ENCODE measurements at regions not wholly inside any gene's neighbourhood (a gene's known extent, or its start where the extent isn't known, plus 50 kb on each side); places are given as distances from the start of the nearest gene placed in this dataset.
"Not testable (repeated sequence)": the region's sequence is repeated elsewhere in the genome, so short reads cannot be mapped to it uniquely, and the experiment has no call there.

DNA sequence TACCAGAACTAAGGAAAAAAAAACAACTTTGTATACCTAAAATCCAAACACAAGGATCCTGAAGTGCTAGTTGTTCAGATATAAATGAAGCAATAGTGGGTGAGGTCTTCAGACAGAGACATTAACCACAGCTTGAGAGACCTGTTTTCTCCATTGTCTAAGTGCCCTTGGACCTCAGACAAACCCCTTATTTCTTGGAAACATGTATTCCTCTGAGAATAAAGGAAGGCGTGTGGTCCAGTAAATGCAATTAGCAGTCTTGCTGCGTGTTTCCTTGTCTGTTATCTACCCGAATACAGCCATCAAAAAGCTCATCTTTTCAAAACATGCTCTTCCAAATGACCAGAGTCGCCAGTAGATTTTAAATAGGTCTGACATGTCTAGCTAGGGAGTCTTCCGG is 291.1 kb upstream of the NFIA start:
- no peak for DNase-seq

DNA sequence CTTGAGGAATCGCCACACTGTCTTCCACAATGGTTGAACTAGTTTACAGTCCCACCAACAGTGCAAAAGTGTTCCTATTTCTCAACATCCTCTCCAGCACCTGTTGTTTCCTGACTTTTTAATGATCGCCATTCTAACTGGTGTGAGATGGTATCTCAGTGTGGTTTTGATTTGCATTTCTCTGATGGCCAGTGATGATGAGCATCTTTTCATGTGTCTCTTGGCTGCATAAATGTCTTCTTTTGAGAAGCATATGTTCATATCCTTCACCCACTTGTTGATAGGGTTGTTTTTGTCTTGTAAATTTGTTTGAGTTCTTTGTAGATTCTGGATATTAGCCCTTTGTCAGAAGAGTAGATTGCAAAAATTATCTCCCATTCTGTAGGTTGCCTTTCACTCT is 309.3 kb upstream of the NFIA start:
- DNase-seq = not testable (repeated sequence)

DNA sequence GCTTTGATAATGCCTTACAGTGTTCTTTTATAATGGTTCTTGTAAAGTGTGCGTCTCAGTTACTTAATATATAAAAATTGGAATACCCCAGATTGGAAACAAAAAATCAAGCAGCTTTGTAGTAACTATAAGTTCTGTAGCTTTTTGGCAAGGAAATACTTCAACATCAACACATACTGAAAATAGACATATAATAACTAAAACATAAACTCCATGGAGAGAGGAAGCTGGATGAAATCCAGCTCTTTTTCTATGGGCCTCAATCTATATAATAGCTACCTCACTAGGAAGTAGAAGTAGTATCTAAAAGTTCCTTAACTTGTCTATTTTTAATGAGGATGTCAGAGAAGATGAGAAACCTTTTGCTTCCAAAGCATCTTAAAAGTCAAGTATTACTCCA is 313.3 kb upstream of the NFIA start:
- DNase-seq = no peak

DNA sequence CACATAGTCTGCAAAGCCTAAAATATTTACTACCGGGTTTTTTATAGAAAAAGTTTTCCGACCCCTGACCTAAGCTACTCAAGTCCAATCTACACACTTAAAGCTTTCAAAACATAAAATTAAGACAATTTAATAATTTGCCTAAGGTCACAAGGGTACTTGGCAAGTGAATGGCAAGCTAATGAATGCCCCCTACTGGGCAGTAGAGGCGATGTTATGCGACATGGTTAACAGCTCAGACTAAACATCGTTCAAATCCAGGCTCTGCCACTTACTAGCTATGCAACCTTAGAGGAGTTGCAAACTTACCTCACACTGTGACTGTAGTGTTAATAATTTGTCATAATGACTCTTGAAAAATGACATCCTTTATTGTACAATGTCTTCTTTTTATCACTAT is 317.2 kb upstream of the NFIA start:
- peak; percentile 18 to 43 for DNase-seq

DNA sequence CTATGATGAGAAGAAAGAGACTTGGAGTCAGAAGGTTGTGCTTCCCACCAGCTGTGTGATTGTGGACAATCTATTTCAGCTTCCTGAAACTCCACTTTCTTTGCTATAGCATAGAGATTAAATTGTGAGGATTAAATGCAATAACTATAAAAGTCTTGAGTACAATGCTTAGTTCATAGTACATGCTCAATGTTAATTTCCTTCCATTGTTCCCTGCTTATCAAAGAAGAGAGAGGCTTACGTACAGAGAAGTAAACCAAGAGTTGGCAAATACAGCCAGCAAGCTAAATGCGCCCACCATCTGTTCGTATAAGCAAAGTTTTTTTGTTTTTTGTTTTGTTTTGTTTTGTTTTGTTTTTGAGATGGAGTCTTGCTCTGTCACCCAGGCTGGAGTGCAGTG is 317.9 kb upstream of the NFIA start:
- DNase-seq = no peak

DNA sequence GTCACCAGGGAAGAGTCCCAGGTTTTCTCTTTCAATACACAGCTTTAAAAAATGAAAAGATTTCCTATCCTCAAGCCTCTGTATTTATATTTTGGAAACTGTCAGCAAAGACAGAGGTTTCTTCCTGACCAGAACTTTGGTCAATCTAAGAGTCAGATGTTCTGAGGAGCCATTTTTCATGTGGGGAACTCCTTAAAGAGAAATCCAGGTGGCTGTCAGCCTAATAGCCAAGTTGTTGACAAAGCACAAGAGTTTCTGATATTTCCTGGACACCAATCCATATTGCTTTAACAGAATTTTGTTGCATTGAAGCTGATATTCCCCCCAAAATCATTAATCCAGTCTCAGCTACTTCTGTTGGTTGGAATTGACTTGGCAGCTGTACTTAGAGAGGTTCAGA is 318.6 kb upstream of the NFIA start:
- no peak for DNase-seq

DNA sequence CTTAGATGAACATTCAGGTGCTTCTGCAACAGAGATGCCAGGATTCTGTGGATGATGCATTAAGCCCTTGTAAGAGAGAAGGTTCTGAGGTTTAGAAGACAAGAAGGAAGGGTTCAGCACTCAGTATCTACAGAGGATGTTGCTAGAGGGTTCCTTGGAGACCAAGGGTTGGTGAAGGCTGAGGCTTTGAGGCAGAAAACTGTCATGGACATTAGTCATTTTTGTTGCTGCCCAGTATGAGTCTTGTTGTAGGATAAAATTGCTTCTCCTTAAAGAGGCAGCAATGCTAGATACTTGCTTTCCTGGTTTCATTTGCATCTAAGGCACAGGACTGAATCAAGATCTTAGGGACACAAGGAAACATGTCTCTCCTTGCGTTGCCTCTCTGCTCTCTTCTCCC is 319.4 kb upstream of the NFIA start:
- DNase-seq = no peak

DNA sequence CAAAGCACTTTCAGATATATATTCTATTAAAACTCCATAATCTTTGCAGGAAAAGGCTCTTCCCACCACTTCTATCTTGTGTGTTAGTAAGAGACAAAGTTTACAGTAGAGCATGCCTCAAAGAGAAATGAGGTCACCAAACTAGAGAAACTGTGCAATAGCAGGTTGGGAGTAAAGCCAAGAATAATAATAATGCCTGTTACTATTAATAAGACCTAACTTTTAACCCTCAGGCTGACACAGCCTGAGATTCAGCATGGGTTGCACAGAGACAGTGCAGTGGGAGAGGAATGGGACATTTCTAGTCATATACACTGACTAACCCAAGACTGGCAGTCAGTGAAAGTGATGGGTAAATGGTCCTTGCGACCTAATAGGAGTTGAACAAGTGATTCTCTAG is 320.2 kb upstream of the NFIA start:
- no peak for DNase-seq

DNA sequence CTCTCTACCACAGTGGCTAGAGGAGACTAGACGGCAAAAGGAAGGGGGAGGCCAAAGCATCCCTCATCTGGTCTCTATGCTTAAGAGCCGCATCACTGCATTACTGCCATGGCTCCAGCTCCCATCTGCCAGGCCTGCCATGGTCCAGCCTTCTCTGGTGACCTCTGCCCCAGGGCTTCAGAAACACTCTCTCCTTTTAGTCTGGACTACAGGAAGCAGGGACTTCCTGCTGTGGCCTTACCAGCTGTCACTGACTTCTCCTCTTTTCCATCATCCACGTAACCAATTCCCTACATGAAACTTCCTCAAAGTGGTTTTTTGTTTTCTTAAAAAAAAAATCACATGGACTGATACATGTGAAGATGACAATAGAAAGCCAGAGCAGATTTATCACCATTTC is 323.1 kb upstream of the NFIA start:
- peak in 1 of 2 donors; percentile 10 for DNase-seq

DNA sequence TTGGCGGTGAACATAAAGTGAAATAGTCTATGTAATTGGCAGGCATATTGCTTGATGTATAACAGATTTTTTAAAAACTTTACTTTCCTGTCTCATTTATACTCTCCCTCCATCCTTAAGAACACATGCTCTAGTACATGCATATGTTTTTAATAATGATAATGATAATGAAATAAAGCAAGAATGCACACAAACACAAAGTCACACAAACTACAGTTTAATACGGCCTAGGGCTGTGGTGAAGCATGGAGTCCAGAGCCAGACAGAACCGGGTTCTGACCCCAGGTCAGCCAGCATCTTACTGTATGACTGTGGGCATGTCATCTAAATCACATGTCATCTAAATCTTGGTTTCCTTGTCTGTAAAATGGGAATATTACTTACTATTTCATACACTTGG is 324.9 kb upstream of the NFIA start:
- no peak for DNase-seq

DNA sequence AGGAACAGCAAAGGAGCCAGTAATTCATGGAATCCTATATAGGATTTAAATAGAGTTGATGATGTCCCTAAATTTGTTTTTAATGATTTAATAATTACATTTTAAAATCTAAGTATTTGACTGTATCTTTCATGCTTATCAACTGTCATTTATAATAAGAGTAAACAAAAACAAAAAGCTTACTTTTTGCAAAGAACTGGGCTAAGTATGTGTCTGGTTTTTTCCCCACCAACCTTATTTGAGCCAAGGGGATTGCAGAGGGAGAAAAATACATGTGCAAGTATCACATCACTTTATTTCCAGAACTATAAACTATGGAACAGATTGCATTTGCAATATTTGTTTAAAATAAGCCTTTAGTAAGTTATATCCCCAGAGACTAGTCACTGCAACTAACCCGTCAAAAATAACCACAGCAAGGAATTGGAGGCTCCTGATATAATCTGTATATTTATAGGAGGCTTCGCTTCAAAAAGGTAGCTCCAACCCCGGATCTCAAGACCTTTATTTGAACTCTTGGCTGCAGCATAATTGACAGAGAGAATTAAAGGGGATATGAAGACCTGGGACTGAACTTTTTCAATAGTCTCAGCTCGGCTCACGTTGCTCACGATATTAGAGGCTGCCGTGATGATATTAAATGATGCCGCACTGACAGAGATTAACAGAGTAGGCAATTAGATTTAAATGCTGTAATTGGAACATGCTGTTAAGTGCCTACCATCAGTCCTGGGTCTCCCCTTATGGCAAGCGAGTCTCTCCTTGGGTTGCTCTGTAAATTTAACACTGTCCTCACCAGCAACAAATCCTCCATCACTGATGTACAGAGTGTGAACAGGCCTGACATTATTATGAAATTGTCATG is 329.1 kb upstream of the NFIA start:
- no peak for DNase-seq

DNA sequence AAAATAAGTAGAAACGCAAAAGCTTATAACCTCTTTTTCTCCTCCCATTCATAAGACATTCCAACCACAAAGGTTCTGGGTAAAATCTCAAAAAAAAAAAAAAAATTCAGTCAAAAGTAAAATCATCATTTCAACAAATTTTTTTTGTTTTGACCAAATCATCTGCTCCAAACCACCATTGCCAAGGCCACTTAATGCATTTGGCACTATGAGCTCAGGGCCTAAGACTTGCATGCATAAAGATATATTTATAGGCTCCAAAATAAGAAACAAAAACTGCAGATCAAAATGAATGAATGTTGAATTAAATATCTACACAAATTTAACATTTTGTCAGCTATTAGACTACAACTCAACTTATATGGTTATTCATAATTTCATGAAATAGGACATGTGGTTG is 331.1 kb upstream of the NFIA start:
- DNase-seq = no peak

DNA sequence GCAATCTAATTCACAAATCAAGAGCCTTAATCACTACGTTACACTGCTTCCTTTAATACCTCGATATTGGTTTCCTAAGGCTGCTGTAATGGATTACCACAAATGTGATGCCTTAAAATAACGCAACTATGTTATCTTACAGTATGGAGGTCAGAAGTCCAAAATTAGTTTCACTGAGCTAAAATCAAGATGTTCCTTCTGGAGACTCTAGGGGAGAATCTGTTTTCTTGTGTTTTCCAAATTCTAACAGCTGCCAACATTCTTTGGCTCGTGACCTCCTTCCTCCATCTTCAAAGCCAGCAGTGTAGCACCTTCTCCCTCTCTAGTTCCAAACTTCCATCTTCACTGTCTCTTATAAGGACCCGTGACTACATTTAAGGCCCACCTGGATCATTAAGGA is 335.0 kb upstream of the NFIA start:
- no peak for DNase-seq

DNA sequence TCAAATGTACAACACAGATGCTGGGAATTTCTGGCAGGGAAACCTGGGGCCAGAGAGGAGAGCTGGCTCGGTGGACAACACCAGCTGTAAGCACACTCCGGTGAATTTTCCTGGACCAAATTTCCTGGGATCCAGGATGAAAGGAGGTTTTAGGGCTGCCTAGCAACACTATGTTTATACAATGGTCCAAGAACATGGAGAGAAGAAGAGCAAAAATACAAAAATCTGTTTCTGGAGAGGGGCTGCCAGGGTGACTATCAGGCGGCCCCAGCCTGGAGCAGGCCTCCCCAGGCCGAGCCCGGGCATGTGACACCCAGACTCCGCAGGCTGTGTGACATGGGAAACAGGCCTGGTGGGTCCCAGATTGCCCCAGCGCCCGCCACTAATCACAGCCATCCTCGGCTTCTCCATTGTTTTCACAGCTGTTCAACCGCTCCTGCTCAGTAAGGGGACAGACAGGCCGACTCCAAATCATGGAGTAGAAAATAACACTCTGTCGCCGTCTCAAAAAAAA is 336.0 kb upstream of the NFIA start:
- DNase-seq = no peak

DNA sequence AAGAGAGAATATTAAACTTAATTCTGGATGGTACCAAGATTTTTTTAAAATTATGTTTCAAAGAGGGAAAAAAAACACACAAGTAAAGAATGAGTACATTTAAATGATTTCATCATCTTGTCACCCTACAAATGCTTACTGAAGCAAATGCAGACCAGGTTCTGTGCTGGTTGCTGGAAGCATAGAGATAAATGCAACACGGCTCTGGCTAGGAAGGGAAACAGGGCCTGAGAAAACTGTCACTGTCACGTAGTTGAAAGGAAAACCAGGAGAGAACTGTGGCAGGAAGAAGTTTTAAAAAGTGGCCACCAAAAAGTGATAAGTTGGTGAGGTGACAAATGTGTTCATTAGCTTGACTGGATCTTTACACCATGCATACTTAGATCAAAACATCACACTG is 336.9 kb upstream of the NFIA start:
- no peak for DNase-seq

DNA sequence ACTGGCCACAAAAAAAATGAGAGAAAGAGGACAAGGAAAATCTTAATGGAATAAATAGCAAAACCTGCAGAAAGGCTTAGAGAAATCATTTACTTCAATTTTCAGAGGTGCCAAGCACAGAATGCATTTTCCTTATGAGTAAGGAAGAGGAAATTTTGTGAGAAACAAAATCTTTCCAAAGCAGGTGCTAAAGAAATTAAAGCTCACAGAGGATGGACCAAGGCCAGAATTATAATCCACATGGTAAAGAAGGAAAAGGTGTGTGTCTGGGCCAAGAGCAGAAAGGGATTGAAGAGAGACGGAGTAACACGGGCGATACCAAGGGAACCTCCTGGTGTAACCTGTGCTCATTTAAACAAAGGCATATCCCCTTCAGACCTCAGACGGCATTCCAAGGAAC is 340.0 kb upstream of the NFIA start:
- DNase-seq = no peak

DNA sequence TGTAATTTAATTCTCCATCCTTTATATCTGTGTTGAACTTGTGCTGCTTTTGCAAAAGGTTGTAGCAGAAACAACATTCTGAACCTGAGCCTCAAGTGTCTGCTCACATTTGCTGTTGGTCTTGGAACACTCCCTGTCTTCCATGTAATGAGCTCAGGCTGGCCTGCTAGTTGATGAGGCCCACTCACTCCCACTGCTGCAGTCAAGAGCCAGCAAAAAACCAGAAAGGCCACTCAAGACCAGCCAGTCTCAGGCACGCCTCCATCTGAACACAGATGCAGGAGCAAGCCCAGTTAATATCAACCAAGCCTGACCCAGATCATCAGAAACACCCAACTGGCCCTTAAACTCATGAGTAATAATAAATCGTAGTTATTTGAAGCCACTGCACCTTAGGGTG is 342.2 kb upstream of the NFIA start:
- DNase-seq = no peak

DNA sequence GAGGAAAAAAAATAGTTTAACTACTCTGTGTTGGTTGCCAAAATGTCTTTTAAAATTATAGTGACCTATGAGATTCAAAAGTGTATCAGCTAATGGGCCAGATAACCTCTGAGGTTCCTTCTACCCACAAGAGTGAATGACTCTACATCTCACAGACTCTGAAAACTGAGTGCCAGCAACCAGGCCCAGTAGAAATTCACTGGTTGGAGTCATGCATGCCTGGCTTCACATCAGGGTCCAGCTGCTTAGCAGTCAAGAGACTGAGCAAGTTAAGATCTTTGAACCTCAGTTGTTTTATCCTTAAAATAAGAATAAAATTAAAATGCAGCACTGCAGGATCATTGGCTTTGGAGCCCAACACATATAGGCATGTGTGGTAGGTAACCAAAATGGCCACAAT is 342.6 kb upstream of the NFIA start:
- no peak for DNase-seq

DNA sequence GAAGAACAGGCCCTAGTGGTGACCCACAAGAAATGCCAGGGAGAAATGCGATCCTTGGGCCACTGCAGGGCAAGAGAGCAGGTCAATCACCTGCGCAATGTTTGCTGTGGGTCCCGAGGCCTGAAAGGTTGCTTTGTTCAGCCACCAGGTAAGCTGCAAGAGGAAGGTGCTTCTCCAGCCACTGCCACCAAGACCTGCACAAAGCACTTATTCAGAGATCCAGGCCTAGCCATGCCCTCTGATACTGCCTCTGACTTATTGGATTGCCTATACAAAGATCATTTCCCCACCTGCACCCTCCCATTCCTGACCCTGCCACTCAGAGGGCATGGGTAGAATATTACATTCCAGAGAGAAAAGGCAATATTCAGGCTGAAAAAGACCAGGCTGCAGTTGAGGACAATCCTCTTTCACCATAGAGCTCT is 349.4 kb upstream of the NFIA start:
- no peak for DNase-seq

DNA sequence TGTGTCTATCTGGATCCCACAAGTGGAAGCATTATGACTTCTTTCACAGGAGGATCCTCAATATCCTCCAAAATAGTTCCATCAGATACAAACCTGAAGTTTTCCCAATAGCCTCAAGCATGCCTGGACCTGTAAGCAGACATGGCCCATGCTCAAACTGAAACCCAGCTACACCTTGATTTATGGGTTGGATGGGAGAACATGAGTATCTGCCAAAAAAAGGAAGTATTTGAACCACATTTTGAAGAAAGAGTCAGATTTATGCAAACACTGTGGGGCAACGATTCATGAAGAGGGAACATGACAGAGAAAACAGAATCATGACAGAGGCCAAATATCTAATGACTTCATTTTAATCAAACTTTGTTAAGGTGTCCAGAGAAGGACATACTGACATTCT is 351.0 kb upstream of the NFIA start:
- no peak for DNase-seq

DNA sequence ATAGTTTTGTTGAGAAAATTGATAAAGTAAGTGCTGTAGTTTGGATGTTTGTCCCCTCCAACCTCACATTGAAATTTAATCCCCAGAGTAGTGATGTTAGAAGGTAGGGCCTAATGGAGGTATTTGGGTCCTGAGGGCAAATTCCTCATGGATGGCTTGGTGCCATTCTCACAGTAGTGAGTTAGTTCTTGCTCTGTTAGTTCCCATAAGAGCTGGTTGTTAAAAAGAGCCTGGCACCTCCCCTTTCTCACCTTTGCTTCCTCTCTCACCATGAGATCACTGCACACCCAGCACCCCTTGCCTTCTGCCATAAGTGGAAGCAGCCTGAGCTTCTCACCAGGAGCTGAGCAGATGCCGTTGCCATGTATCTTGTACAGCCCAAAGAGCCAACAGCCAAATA is 354.8 kb upstream of the NFIA start:
- DNase-seq = no peak

DNA sequence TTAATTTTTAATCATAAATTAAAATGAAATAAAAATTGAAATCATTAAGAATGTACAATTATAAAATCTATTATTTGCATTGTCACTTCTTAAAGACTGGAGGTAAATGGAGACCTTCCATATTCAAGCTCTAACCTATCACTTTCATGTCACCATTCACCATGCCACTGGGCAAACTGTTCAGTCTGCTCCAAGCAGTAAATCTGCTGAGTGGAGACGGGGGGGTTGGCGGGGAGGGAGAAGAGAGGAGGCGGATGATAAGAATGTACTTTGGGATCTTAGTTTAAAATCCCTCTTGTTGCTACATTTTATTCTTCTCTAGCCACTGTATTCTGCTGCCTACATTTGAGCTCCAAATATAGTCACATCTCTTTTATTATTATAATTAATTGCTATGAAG is 365.9 kb upstream of the NFIA start:
- DNase-seq = no peak

DNA sequence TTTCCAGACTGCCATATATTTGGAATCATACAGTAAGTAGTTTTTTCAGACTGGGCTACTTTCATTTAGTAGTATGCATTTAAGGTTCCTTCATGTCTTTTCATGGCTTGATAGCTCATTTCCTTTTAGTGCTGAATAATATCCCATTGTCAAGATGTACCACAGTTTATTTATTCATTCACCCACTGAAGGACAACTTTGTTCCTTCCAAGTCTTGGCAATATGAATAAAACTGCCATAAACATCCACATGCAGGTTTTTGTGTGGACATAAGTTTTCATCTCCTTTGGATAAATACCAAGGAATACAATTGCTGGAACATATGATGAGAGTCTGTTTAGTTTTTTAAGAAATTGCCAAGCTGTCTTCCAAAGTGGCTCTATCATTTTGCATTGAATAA is 366.4 kb upstream of the NFIA start:
- no peak for DNase-seq

DNA sequence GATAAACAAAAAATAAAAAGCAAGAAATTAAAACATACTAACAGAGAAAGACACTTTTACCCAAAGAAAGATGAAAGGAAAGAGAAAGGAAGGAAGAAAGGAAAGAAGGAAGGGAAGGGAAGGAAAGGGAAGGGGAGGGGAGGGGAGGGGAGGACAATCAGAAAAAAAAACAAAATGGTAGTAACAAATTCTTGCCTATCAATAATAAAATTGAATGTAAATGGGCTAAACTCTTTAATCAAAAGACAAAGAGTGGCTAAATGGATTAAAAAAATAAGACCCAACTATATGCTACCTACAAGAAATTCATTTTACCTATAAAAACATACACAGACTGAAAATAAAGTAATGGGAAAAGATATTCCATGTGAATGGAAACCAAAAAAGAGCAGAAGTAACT is 372.9 kb upstream of the NFIA start:
- no peak for DNase-seq

DNA sequence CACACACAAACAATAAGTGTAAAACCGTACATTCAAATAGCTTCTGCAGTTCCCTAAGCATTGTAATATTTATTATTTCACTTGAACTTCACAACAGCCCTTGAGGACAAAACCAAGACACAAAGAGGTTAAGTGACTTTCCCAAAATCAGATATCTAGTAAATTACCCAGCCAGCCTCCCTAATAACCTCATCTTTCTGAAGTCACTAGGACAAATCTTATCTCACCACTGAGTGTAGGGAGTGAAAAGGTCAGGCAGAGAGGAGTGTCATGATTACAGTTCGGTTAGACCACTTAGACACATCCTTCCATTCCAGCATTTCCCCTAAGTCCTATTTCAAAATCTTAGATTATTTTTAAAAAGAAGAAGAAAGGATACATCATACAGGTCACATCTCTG is 377.3 kb upstream of the NFIA start:
- no peak for DNase-seq
